Renal cortex interstitium (tissue), 11 donors: ENCODE measurements at regions not wholly inside any gene's neighbourhood (a gene's known extent, or its start where the extent isn't known, plus 50 kb on each side); places are given as distances from the start of the nearest gene placed in this dataset.
"Not testable (repeated sequence)": the region's sequence is repeated elsewhere in the genome, so short reads cannot be mapped to it uniquely, and the experiment has no call there.

Source experiments
- DNase-seq, 11 donors: peaks; one replicate each; pipeline ENCODE4 v3.0.0-alpha.2; 2013; ENCODE audit warnings: low read depth in 9 of 11, low spot score in 4 of 11; ENCODE audit errors: extremely low read depth in 1 of 11

DNA sequence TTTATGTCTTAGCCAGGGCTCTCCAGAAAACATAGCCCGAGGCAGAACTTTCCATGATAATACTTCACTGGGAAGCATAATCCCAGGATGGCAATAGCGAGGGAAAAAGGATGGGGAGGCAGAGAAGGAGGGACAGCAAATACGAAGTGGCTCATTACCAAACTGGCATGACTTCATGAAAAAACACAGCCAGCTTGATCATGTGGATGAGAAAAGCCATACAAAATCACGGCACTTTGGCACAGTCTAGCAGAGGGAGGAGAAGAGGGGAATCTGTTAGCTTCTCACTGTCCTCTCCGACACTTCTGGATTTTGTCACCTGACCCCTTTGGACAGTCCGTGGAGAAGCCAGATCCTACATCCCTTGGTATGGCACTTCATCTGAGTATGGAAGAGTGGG, 212.5 kb upstream of the GRIK2 start:
- DNase-seq = no peak

DNA sequence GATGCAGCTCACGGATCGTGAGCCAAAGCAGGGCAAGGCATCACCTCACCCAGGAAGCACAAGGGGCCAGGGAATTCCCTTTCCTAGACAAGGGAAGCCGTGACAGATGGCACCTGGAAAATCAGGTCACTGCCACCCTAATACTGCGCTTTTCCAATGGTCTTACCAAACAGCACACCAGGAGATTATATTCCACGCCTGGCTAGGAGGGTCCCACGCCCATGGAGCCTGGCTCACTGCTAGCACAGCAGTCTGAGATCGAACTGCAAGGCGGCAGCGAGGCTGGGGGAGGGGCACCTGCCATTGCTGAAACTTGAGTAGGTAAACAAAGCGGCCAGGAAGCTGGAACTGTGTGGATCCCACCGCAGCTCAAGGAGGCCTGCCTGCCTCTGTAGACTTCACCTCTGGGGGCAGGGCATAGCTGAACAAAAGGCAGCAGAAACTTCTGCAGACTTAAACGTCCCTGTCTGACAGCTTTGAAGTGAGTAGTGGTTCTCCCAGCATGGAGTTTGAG, 205.2 kb upstream of the GRIK2 start:
- DNase-seq = not testable (repeated sequence)

GRCh38 chr6:101195588-101195987, 197.9 kb upstream of the GRIK2 start:
- no peak for DNase-seq

DNA sequence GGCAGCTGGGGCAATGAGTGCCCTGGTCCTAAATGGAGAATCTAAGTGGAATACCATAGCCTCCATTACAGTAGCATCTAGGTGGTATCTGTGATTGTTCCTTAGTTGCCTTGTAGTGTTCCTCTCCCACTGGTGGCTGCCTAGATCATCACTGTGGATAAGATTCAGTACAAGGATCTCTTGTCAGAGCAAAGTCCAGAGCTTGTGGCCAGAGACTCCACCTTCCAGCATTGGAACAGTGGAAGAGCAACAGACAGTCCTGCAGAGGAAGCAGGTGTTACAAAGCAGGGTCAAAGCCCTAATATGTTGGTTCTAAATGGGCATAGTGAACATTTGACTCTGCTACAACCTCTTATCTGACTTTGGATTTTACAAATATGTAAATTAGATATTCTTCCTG, 194.1 kb upstream of the GRIK2 start:
- DNase-seq = no peak

DNA sequence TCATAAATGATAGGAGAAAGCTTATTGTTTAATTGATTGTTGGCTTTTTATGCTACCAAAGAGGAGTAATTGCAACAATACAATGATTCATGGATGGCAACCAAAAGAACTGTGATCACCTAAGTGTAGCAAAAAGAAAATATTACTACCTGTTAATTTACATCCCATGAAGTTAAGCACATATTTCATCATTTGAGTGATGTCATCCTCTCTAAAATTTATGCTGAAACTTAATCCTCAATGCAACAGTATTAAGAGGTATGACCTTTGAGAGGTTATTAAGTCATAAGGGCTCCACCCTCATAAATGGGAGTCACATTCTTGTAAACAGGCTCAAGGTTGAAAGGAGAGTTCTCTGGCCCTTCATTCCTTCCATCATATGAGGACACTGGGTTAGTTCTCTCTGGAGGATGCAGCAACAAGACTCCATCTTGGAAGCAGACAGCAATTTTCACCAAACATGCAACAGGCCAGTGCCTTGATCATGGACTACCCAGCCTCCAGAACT, 190.6 kb upstream of the GRIK2 start:
- no peak for DNase-seq

DNA sequence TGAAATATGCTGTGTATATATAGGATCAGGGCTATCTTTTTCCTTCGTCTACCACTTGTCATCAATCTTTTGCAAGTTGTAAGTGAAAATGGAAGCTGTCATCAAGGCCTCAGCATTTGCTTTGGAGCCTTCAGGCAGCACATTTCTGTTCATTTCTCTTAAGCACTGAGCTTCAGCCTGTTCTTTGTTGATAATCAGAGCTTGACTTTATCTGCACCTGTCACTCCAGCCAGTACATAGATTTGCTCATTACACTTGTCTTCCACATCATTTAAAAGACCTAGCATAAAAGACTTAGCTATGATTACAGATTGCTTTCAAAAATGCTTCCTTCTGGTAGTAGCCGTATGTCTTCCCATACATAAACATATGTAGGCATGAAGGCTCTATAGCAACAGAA, 189.8 kb upstream of the GRIK2 start:
- DNase-seq = no peak

DNA sequence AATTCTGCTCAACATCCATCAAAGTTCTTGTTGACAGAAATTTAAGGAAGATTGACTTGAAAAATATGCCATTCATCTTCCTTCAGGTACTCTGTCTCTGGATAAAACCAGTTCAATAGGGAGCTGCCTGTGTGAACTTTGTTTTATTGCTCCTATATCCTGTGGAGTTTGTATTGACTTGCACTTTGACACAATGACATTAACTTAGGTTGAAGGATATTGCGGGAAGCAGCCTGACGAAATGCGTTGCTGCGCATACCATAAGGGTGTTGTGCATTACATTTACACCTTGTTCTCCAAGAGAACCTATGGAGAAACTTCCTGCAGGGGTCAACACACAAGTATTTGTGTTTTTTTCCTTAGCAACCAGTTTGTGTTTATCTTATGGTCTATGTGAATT, 185.4 kb upstream of the GRIK2 start:
- DNase-seq = peak in 1 of 11 donors; percentile 7

- DNase-seq = no peak
Observed at GRCh38 chr6:101212640-101213039, 180.9 kb upstream of the GRIK2 start.

GRCh38 chr6:101222007-101222406, 171.5 kb upstream of the GRIK2 start:
- no peak for DNase-seq

GRCh38 chr6:101224751-101225150, 168.8 kb upstream of the GRIK2 start:
- DNase-seq = no peak

DNA sequence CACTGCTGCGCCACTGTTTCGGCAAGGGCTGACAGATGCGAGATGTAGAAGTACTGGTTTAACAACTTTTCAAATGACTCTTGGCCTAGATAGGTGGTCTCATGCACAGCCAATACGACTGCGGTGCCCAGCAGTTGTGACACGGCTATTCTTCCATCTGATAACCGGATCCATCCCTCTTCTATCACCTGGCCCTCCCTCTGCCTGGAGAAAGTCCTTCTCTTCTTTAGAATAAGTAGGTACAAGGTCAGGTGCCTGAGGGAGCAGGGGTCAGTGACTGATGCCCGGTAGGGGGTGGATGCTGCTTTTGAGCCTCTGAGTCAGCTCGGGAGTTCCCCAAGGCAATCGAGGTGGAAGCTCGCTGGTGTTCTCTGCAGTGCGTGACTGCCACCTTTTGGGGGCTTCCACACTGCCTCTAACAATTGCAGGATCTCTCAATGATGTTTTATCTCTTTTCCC, 166.8 kb upstream of the GRIK2 start:
- no peak for DNase-seq

GRCh38 chr6:101230866-101231265, 162.6 kb upstream of the GRIK2 start:
- DNase-seq = no peak

- DNase-seq = no peak
Observed at GRCh38 chr6:101231606-101232235, 161.8 kb upstream of the GRIK2 start.

GRCh38 chr6:101232961-101233360, 160.5 kb upstream of the GRIK2 start:
- DNase-seq = no peak

DNA sequence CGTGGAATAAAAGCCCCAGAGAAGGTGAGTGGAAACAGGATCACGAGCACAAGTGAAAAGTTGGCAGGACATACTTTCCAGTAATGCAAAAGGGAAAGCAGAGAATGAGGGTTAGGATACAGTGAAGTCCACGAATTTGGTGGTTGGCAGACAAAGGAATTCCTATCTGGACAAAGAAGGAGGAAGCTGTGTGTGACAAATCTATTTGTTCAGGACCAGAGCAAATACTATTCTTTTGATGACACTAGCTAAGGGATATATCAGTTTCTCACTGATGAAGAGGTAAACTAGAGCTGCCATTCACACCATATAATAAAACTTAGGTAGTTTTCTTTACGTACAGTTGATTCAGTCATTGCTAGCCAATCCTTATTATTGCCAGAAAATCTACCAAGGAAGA, 156.8 kb upstream of the GRIK2 start:
- no peak for DNase-seq

DNA sequence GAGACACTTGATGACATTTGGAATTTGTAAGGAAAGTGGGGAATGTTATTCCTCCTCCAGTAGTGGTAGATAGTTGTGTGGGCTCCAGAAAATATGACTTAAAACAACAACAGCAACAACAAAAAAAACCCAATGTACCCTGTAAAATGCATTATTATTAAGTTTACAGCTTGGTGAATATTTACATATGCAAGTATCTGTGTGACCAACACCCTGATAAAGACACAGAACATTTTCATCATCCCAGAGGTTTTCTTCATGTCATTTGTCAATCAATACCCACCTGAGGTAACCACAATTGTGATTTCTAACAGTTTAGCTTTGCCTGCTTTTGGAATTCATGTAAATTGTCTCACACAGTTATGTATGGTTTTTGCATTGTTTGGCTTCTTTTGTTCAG, 152.1 kb upstream of the GRIK2 start:
- DNase-seq = no peak

- DNase-seq = no peak
Observed at GRCh38 chr6:101249470-101249869, 144.0 kb upstream of the GRIK2 start.

DNA sequence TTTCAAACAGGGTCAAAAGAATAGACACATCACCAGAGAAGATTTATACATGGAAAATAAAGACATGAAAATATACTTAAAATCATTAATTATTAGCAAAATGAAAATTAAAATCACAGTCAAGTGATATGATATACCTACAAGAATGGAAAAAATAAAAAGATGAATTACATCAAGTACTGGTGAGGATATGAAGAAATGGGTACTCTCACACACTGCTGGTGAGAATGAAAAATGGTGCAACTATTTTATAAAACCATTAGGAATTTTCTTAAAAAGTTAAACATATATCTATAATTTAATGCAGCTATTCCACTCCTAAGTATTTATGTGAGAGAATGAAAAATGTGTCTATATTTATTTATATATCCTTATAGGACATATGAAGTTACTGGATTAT, 136.3 kb upstream of the GRIK2 start:
- DNase-seq = no peak

DNA sequence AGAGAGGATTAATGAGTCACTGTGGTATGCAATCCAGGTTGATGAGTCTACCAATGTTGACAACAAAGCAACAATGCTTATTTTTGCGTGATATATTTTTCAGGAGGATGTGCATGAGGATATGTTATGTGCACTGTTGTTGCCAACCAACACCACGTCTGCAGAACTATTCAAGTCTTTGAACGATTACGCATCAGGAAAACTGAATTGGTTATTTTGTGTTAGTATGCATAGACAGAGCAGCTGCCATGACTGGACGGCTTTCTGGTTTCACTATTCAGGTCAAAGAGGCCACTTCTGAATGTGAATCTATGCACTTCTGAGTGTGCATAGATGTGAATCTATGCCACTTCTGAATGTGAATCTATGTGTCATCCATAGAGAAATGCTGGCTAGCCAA, 134.0 kb upstream of the GRIK2 start:
- no peak for DNase-seq

- DNase-seq = no peak
Observed at GRCh38 chr6:101263596-101263995, 129.9 kb upstream of the GRIK2 start.

DNA sequence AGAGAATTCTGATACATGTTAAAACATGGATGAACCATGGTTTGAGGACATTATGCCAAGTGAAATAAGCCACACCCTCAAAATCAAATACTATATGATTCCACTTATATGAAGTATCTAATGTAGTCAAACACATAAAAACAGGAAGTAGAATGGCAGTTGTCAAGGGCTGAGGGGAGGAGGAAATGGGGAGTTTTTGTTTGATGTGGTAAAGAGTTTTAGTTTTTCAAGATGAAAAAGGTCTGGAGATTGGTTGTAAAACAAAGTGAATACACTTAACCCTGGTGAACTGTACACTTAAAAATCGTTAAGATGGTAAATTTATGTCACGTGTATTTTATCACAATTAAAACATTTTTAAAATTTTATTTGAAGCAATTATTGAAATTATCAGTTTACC, 127.4 kb upstream of the GRIK2 start:
- DNase-seq = no peak
